ENCODE measurements at regions not wholly inside any gene's neighbourhood (a gene's known extent, or its start where the extent isn't known, plus 50 kb on each side); places are given as distances from the start of the nearest gene placed in this dataset.
"Not testable (repeated sequence)": the region's sequence is repeated elsewhere in the genome, so short reads cannot be mapped to it uniquely, and the experiment has no call there.

- no peak for DNase-seq (ENCODE audit: low read depth, low spot score)
These were observed 375.9 kb downstream of the NXPH1 start for GRCh38 chr7:8809320-8809719.

GRCh38 chr7:8817448-8818036, 384.1 kb downstream of the NXPH1 start:
- no peak for DNase-seq (ENCODE audit: low read depth, low spot score)

- no peak for DNase-seq (ENCODE audit: low read depth, low spot score)
These were observed 385.0 kb downstream of the NXPH1 start for GRCh38 chr7:8818406-8818805.

GRCh38 chr7:8822595-8822994, 389.2 kb downstream of the NXPH1 start:
- no peak for DNase-seq (ENCODE audit: low read depth, low spot score)

- no peak for DNase-seq (ENCODE audit: low read depth, low spot score)
These were observed 390.1 kb downstream of the NXPH1 start for GRCh38 chr7:8823486-8823885.

- no peak for DNase-seq (ENCODE audit: low read depth, low spot score)
These were observed 393.9 kb downstream of the NXPH1 start for GRCh38 chr7:8827329-8827728.

GRCh38 chr7:8829100-8829499, 395.7 kb downstream of the NXPH1 start:
- no peak for DNase-seq (ENCODE audit: low read depth, low spot score)

GRCh38 chr7:8831376-8831775, 398.0 kb downstream of the NXPH1 start:
- DNase-seq (ENCODE audit: low read depth, low spot score) = no peak

GRCh38 chr7:8833355-8833754, 399.9 kb downstream of the NXPH1 start:
- DNase-seq (ENCODE audit: low read depth, low spot score) = no peak

- DNase-seq (ENCODE audit: low read depth, low spot score) = no peak
These were observed 407.8 kb downstream of the NXPH1 start for GRCh38 chr7:8841171-8841570.

GRCh38 chr7:8871716-8872115, 438.3 kb downstream of the NXPH1 start:
- no peak for DNase-seq (ENCODE audit: low read depth, low spot score)

GRCh38 chr7:8881916-8882315, 448.5 kb downstream of the NXPH1 start:
- no peak for DNase-seq (ENCODE audit: low read depth, low spot score)

GRCh38 chr7:8885480-8886000, 452.1 kb downstream of the NXPH1 start:
- DNase-seq (ENCODE audit: low read depth, low spot score) = no peak

GRCh38 chr7:8890346-8890745, 456.9 kb downstream of the NXPH1 start:
- not testable (repeated sequence) for DNase-seq (ENCODE audit: low read depth, low spot score)

GRCh38 chr7:8893775-8894174, 460.4 kb downstream of the NXPH1 start:
- DNase-seq (ENCODE audit: low read depth, low spot score) = no peak

- DNase-seq (ENCODE audit: low read depth, low spot score) = no peak
These were observed 473.1 kb downstream of the NXPH1 start for GRCh38 chr7:8906396-8907075.

GRCh38 chr7:8908889-8909288, 475.5 kb downstream of the NXPH1 start:
- no peak for DNase-seq (ENCODE audit: low read depth, low spot score)

- no peak for DNase-seq (ENCODE audit: low read depth, low spot score)
These were observed 480.3 kb downstream of the NXPH1 start for GRCh38 chr7:8913682-8914081.

GRCh38 chr7:8921807-8922206, 488.4 kb downstream of the NXPH1 start:
- DNase-seq (ENCODE audit: low read depth, low spot score) = no peak

GRCh38 chr7:8922726-8923125, 489.3 kb downstream of the NXPH1 start:
- no peak for DNase-seq (ENCODE audit: low read depth, low spot score)

GRCh38 chr7:8923164-8923806, 489.9 kb downstream of the NXPH1 start:
- no peak for DNase-seq (ENCODE audit: low read depth, low spot score)

- no peak for DNase-seq (ENCODE audit: low read depth, low spot score)
These were observed 498.7 kb downstream of the NXPH1 start for GRCh38 chr7:8931906-8932646.

Data from iPS DF 19.7 (cell line).